Bronchial epithelial cell (primary cell): ENCODE measurements at regions not wholly inside any gene's neighbourhood (a gene's known extent, or its start where the extent isn't known, plus 50 kb on each side); places are given as distances from the start of the nearest gene placed in this dataset.

Experiments used
- DNase-seq: peaks from one replicate; pipeline ENCODE4 v3.0.0-alpha.2; 2010; ENCODE audit warnings: low read depth
- FAIRE-seq: peaks from 2 replicates; lab custom pipeline; 2011; peaks lifted over from hg19 to GRCh38; lab: Jason Lieb, UNC
- H3K27me3 ChIP-seq: 2 replicates; pipeline ENCODE4 v1.5.1; 2011; ENCODE audit warnings: low read length; ENCODE audit not compliant: control insufficient read depth, insufficient read depth
- H3K36me3 ChIP-seq: 2 replicates; pipeline ENCODE4 v1.5.1; 2011; ENCODE audit warnings: low read length; ENCODE audit not compliant: control insufficient read depth, insufficient read depth
- H3K4me3 ChIP-seq: 2 replicates; pipeline ENCODE4 v1.5.1; 2011; ENCODE audit warnings: mild to moderate bottlenecking, low read depth, low read length, control low read depth
- CTCF ChIP-seq: IDR thresholded peaks from 2 replicates; pipeline ENCODE4 v1.5.1; 2011; ENCODE audit warnings: mild to moderate bottlenecking, moderate library complexity, low read length, control low read depth, inconsistent platforms; ENCODE audit not compliant: insufficient read depth, severe bottlenecking

- peaks cover 20% of the 10 kb centered on the region for H3K27me3 ChIP-seq
- FAIRE-seq (no peak), DNase-seq (no peak)
- H3K4me3 ChIP-seq: no peak overlapping the region
- TF ChIP-seq CTCF: no peak
- no peaks in the 10 kb centered on the region for H3K36me3 ChIP-seq
Observed at GRCh38 chr17:79180358-79181005, 105.9 kb downstream of the ENGASE start.

DNA sequence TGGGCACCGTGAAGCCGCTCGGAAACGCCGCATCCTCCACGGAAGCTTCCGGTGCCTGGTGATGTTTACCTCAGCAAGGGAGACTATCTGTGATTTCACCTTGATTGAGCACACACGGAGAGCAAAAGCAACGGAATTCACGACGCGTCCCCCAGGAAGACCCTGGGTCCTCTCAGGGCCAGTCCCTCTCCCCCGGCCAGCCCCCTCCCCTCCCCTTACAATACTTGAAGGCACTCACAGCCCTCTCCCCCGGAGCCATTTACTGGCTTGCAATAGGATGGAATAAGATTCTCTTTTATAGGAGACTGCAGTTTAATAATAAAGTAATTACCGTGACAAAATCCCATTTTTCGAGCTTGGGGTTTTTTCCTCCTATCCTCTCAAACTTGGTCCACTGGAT is 104.7 kb downstream of the ENGASE start:
- no peak for FAIRE-seq
- Histone ChIP-seq H3K27me3 (peaks cover 10% of the 10 kb centered on the region), H3K36me3 (no peaks in the 10 kb centered on the region), H3K4me3 (no peak overlapping the region)
- no peak for DNase-seq
- no peak for TF ChIP-seq CTCF

- Histone ChIP-seq H3K4me3 (no peak overlapping the region), H3K27me3 (peaks cover 3% of the 10 kb centered on the region), H3K36me3 (no peaks in the 10 kb centered on the region)
- DNase-seq (no peak), FAIRE-seq (no peak)
- no peak for TF ChIP-seq CTCF
Observed at GRCh38 chr17:79177877-79178276, 103.3 kb downstream of the ENGASE start.

DNA sequence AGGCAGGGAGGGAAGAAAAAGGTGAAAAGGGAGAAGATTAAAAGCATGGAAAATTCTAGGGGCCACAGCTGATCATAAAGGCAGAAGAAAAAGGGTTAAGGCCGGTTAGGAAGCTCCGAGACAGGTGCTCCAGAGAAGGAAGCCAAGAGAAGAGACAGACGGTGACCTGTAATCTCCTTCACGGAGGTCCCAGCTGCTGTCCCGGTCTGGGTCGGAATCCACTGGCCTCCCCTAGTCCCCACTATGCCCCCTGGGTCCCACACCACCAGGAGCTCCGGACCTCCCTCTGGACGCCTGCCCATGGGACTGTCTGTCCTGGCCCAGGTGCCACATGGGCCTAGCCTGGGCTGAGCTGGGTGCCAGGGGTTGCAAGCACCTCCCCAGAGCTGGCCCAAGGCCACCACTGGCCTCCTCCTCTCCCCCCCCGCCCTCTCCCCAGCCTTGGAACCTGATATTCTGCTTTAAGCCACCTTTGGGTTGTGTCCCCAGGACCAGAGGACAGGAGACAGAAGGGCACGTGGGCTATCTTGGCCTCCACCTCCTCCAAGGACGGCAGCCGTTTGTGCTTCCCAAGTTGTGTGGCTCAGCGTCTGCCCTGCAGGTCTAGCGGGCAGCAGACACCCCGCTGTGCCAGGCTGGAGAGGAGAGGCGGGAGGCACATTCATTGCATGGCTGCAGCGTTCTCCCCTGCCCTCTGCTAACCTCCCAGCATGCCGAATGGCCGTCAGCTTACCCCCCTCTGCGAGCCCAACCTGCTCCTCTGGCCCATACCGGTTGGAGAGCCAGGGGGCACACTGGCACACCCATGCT is 102.4 kb downstream of the ENGASE start:
- Histone ChIP-seq H3K4me3 (no peak overlapping the region), H3K36me3 (no peaks in the 10 kb centered on the region), H3K27me3 (peaks cover 3% of the 10 kb centered on the region)
- FAIRE-seq (no peak), DNase-seq (no peak)
- TF ChIP-seq CTCF: no peak

DNA sequence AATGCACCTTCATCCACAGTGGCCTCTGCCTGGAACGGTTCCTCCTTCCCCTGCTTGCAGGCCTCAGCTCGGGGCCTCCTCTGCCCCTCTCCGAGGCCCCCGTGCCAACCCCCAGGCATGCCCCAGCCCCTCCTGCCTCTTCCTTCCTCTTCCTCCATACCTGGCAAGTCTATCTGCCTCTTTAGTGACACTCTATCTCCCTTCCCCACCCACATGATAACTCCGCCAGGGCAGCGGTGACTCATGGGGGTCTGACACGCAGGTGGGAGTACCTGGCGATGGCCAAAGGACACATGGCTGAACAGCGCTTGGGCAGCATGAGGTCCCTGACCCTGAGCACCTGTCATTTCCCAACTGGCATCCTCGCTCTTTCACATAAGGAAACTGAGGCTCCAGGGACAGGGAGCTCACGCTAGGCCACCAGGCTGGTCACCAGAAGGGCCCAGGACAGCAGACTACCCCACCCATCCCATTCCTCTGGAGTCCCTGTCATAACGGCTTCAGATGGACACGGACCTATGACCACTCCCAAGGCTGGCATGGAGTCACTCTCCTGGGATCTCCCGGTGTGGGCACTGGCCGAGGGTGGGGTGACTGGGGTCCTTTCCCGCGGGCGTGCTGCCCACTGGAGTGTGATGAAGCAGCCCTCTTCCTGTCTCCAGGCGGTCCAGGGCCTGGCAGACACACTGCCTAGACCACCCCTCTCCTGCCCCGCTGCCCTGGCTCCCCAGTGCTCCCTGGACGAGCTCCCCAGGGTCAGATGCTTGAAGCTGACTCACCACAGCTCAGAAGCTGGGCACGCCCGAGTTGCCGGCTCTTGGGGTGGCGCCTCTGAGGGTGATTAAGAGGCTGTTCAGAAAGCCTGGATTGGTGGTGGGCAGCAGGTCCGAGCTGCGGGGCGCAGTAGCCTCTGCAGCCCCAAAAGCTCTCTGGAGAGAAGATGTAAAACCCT is 100.6 kb downstream of the ENGASE start:
- H3K36me3 ChIP-seq: no peaks in the 10 kb centered on the region
- no peak for TF ChIP-seq CTCF
- H3K27me3 ChIP-seq: no peaks in the 10 kb centered on the region
- no peak for FAIRE-seq
- H3K4me3 ChIP-seq: no peak overlapping the region
- peak; percentile 10 for DNase-seq
